HL-60 (cell line): ENCODE measurements at regions not wholly inside any gene's neighbourhood (a gene's known extent, or its start where the extent isn't known, plus 50 kb on each side); places are given as distances from the start of the nearest gene placed in this dataset.
"Not testable (repeated sequence)": the region's sequence is repeated elsewhere in the genome, so short reads cannot be mapped to it uniquely, and the experiment has no call there.

Source experiments
- DNase-seq, 2 experiments: peaks; one replicate each; pipeline ENCODE4 v3.0.0-alpha.2; 2010 to 2020; ENCODE audit warnings: low read depth in 1 of 2, low spot score in 1 of 2
- H3K27ac ChIP-seq: fragments of 250-450 bp; sonication (Bioruptor Pico); replicated peaks from 2 replicates; pipeline ENCODE4 v1.5.1; 2020; ENCODE audit warnings: mild to moderate bottlenecking, moderate library complexity
- H3K27me3 ChIP-seq: fragments of 250-450 bp; sonication (Bioruptor Pico); 2 replicates; pipeline ENCODE4 v1.5.1; 2021; ENCODE audit warnings: mild to moderate bottlenecking, moderate library complexity; ENCODE audit not compliant: insufficient read depth, poor library complexity, severe bottlenecking
- H3K4me3 ChIP-seq: replicated peaks from 2 replicates; pipeline ENCODE4 v1.5.1; 2011; ENCODE audit warnings: mild to moderate bottlenecking, control low read depth, low read length; ENCODE audit not compliant: insufficient read depth
- CTCF ChIP-seq: IDR thresholded peaks from one replicate; pipeline ENCODE4 v1.5.1; 2011; ENCODE audit warnings: low read length, control low read depth, inconsistent platforms; ENCODE audit not compliant: insufficient read depth
- GABPA ChIP-seq: IDR thresholded peaks from 2 replicates; pipeline ENCODE4 v1.6.1; 2012; ENCODE audit warnings: low read depth
- POLR2AphosphoS5 ChIP-seq: IDR thresholded peaks from 2 replicates; pipeline ENCODE4 v1.6.1; 2012; ENCODE audit warnings: low read depth
- SPI1 ChIP-seq: IDR thresholded peaks from 2 replicates; pipeline ENCODE4 v1.6.1; 2012; ENCODE audit warnings: low read depth, mild to moderate bottlenecking, borderline replicate concordance
- TF ChIP-seq, protein P1 (sequence below): IDR thresholded peaks from 2 replicates; pipeline ENCODE4 v1.6.1; 2012; ENCODE audit warnings: low read depth; ENCODE audit not compliant: insufficient replicate concordance

DNA sequence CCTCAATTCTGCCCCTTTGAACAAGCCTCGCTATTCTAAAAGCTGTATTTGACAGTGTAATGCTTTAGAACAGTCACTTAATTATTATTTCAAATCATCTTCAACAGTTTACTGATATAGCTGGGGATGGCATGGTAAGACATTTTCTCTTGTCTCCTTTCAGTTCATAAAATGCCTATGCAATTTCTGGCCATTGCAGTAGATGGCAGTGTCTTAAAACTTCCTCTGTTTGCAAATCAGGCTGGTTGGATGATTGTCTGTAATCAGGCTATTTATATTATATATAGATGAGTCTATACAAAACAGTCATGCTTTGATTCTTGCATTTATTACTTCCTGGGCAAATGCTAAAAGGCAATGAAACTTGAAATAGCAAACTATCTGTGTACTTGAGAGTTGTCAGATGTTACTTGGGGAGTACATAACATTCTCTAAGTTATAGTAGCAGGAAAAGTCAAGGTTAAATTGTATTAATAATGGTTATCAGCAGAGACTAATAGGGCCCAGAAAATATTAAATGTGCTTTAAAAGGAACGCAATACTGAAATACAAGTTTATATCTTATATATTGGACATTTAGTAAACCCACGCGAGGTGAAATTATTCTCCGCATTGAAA lies 55.5 kb upstream of the LHFPL3 start:
- H3K27ac ChIP-seq: no peak overlapping the region
- TF ChIP-seq CTCF (peak; percentile 29), SPI1 (no peak)
- DNase-seq: no peak
- H3K27me3 ChIP-seq: no peaks in the 10 kb centered on the region
- no peak overlapping the region for H3K4me3 ChIP-seq

- no peak for DNase-seq
- Histone ChIP-seq H3K27ac (no peak overlapping the region), H3K27me3 (no peaks in the 10 kb centered on the region), H3K4me3 (no peak overlapping the region)
- TF ChIP-seq, protein P1, sequence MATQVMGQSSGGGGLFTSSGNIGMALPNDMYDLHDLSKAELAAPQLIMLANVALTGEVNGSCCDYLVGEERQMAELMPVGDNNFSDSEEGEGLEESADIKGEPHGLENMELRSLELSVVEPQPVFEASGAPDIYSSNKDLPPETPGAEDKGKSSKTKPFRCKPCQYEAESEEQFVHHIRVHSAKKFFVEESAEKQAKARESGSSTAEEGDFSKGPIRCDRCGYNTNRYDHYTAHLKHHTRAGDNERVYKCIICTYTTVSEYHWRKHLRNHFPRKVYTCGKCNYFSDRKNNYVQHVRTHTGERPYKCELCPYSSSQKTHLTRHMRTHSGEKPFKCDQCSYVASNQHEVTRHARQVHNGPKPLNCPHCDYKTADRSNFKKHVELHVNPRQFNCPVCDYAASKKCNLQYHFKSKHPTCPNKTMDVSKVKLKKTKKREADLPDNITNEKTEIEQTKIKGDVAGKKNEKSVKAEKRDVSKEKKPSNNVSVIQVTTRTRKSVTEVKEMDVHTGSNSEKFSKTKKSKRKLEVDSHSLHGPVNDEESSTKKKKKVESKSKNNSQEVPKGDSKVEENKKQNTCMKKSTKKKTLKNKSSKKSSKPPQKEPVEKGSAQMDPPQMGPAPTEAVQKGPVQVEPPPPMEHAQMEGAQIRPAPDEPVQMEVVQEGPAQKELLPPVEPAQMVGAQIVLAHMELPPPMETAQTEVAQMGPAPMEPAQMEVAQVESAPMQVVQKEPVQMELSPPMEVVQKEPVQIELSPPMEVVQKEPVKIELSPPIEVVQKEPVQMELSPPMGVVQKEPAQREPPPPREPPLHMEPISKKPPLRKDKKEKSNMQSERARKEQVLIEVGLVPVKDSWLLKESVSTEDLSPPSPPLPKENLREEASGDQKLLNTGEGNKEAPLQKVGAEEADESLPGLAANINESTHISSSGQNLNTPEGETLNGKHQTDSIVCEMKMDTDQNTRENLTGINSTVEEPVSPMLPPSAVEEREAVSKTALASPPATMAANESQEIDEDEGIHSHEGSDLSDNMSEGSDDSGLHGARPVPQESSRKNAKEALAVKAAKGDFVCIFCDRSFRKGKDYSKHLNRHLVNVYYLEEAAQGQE: no peak
- TF ChIP-seq CTCF (no peak), SPI1 (no peak), GABPA (no peak), POLR2AphosphoS5 (no peak)
Measured at GRCh38 chr7:104275900-104276299, 52.5 kb upstream of the LHFPL3 start.

DNA sequence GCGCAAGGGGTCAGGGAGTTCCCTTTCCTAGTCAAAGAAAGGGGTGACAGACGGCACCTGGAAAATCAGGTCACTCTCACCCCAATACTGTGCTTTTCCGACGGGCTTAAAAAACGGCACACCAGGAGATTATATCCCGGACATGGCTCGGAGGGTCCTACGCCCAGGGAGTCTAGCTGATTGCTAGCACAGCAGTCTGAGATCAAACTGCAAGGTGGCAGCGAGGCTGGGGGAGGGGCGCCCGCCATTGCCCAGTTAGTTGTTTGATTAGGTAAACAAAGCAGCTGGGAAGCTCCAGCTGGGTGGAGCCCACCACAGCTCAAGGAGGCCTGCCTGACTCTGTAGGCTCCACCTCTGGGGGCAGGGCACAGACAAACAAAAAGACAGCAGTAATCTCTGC lies 51.7 kb upstream of the LHFPL3 start:
- not testable (repeated sequence) for H3K4me3 ChIP-seq, H3K27ac ChIP-seq, DNase-seq, H3K27me3 ChIP-seq
